BE2C (cell line): ENCODE measurements at regions not wholly inside any gene's neighbourhood (a gene's known extent, or its start where the extent isn't known, plus 50 kb on each side); places are given as distances from the start of the nearest gene placed in this dataset.

Source experiments
- DNase-seq: peaks from one replicate; pipeline ENCODE4 v3.0.0-alpha.2; 2020
- H3K27me3 ChIP-seq: fragments of 250-450 bp; sonication (Bioruptor Pico); 2 replicates; pipeline ENCODE4 v1.5.1; 2020; ENCODE audit warnings: mild to moderate bottlenecking
- H3K36me3 ChIP-seq: fragments of 250-450 bp; sonication (Bioruptor Pico); 2 replicates; pipeline ENCODE4 v1.5.1; 2020; ENCODE audit warnings: mild to moderate bottlenecking
- H3K4me1 ChIP-seq: fragments of 250-450 bp; sonication (Bioruptor Pico); 2 replicates; pipeline ENCODE4 v1.5.1; 2020
- H3K4me3 ChIP-seq: 2 replicates; pipeline ENCODE4 v1.5.1; 2011; ENCODE audit warnings: low read depth, low read length
- H3K9me3 ChIP-seq: fragments of 250-450 bp; sonication (Bioruptor Pico); 2 replicates; pipeline ENCODE4 v1.5.1; 2020
- CTCF ChIP-seq: IDR thresholded peaks from 2 replicates; pipeline ENCODE4 v1.5.1; 2012; ENCODE audit warnings: mild to moderate bottlenecking, low read depth, low read length

GRCh38 chr5:5598547-5599113, 176.2 kb downstream of the ICE1 start:
- Histone ChIP-seq H3K36me3 (no peaks in the 10 kb centered on the region), H3K4me3 (no peak overlapping the region), H3K4me1 (peaks cover 11% of the 10 kb centered on the region), H3K27me3 (no peaks in the 10 kb centered on the region), H3K9me3 (no peaks in the 10 kb centered on the region)
- TF ChIP-seq CTCF = no peak
- no peak for DNase-seq

GRCh38 chr5:5593391-5593790, 170.9 kb downstream of the ICE1 start:
- no peak overlapping the region for H3K4me3 ChIP-seq
- 0 out of 2 replicates have a peak, but pooled peaks cover 2% of the 10 kb centered on the region for H3K9me3 ChIP-seq
- TF ChIP-seq CTCF = no peak
- no peaks in the 10 kb centered on the region; the same call in 1 of the 2 replicates for H3K4me1 ChIP-seq
- H3K36me3 ChIP-seq = no peaks in the 10 kb centered on the region
- no peaks in the 10 kb centered on the region for H3K27me3 ChIP-seq
- no peak for DNase-seq

GRCh38 chr5:5592541-5592940, 170.1 kb downstream of the ICE1 start:
- H3K27me3 ChIP-seq = no peaks in the 10 kb centered on the region
- H3K4me1 ChIP-seq = no peaks in the 10 kb centered on the region; the same call in 1 of the 2 replicates
- H3K9me3 ChIP-seq = 0 out of 2 replicates have a peak, but pooled peaks cover 2% of the 10 kb centered on the region
- TF ChIP-seq CTCF = no peak
- H3K4me3 ChIP-seq = no peak overlapping the region
- no peak for DNase-seq
- no peaks in the 10 kb centered on the region for H3K36me3 ChIP-seq

DNA sequence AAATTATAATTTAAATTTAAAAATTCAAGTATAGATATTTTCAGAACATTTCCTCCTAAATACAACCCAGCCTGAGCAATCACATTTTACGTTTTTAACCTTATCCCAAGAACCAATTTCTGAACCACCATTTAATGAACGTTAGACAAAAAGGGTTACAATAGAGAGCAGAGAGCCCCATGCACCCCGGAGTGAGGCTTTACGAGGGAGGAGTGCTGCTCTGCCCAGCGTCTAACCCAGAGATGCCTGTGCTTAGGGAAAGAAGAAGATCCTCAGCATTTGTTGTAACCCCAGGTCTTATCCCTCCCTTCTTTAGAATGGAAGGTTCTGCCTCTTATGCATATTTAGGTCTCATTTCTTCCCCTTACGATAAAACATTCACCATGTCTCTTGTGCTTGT, 169.1 kb downstream of the ICE1 start:
- H3K36me3 ChIP-seq = no peaks in the 10 kb centered on the region

DNA sequence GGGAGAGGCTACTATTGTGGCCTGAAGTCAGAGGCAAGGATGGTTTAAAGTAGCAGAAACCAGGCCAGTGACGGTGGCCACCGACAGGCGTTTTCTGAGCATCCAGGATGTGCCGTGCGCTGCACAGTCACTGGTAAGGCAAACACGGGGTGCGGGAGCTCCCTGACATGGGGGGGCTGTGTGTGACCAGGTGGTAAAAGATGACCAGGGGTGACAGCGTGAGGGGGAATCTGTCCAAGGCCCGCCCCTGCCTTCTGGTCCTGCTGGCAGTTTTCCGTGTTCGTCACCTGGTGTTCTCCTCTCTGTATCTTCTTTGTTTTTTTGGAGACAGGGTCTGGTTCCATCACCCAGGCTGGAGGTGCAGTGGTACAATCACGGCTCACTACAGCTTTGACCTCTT, 167.4 kb downstream of the ICE1 start:
- TF ChIP-seq CTCF = no peak
- H3K4me3 ChIP-seq = no peak overlapping the region
- no peaks in the 10 kb centered on the region for H3K36me3 ChIP-seq
- peaks cover 2% of the 10 kb centered on the region; the same call in 1 of the 2 replicates for H3K9me3 ChIP-seq
- no peak for DNase-seq
- H3K27me3 ChIP-seq = no peaks in the 10 kb centered on the region
- H3K4me1 ChIP-seq = no peaks in the 10 kb centered on the region; the same call in 1 of the 2 replicates

More for the DNA sequence above, 169.1 kb downstream of the ICE1 start:
- no peak for DNase-seq
- no peaks in the 10 kb centered on the region for H3K27me3 ChIP-seq
- H3K4me3 ChIP-seq = no peak overlapping the region
- TF ChIP-seq CTCF = no peak
- H3K9me3 ChIP-seq = 0 out of 2 replicates have a peak, but pooled peaks cover 2% of the 10 kb centered on the region
- no peaks in the 10 kb centered on the region; the same call in 1 of the 2 replicates for H3K4me1 ChIP-seq
